ENCODE measurements at regions not wholly inside any gene's neighbourhood (a gene's known extent, or its start where the extent isn't known, plus 50 kb on each side); places are given as distances from the start of the nearest gene placed in this dataset.

DNA sequence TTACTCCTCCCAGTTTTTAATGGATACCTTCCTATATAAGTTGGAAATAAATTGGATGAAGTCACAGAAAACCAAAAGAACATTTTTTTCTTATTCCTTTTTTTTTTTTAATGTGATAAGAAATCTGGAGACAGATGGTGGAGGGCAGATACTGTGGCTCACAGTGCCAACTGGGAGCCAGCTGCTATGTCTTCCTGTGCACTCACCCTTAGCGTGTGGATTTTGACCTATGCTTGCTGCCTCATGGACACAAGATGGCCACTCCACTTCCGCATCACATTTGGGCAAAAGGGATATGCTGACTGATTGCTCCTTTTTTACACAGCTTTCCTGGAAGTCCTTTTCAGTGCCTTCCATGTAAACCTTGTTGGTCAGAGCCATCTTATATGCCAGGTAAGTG lies 342.6 kb downstream of the MAN2A1 start:
- TF ChIP-seq, protein P1, sequence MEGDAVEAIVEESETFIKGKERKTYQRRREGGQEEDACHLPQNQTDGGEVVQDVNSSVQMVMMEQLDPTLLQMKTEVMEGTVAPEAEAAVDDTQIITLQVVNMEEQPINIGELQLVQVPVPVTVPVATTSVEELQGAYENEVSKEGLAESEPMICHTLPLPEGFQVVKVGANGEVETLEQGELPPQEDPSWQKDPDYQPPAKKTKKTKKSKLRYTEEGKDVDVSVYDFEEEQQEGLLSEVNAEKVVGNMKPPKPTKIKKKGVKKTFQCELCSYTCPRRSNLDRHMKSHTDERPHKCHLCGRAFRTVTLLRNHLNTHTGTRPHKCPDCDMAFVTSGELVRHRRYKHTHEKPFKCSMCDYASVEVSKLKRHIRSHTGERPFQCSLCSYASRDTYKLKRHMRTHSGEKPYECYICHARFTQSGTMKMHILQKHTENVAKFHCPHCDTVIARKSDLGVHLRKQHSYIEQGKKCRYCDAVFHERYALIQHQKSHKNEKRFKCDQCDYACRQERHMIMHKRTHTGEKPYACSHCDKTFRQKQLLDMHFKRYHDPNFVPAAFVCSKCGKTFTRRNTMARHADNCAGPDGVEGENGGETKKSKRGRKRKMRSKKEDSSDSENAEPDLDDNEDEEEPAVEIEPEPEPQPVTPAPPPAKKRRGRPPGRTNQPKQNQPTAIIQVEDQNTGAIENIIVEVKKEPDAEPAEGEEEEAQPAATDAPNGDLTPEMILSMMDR (IDR thresholded peaks at IDR 0.05; ENCODE audit: borderline replicate concordance, extremely low read depth, low read length, poor library complexity, severe bottlenecking): no peak
- no peak for TF ChIP-seq EZH2 (IDR thresholded peaks at IDR 0.05; ENCODE audit: borderline replicate concordance, low read depth, low read length, severe bottlenecking)

Measured in DND-41 (cell line).